GM23248 (cell line): ENCODE measurements at regions not wholly inside any gene's neighbourhood (a gene's known extent, or its start where the extent isn't known, plus 50 kb on each side); places are given as distances from the start of the nearest gene placed in this dataset.

ENCODE experiments used
- DNase-seq: peaks from one replicate; pipeline ENCODE4 v3.0.0-alpha.2; 2015
- H2AFZ ChIP-seq: fragments of 200-600 bp; sonication (generic); 2 replicates; pipeline ENCODE4 v1.6.1; 2016; ENCODE audit warnings: antibody characterized with exemption
- H3F3A ChIP-seq: fragments of 200-600 bp; sonication (generic); 2 replicates; pipeline ENCODE4 v1.6.1; 2016; ENCODE audit warnings: mild to moderate bottlenecking, antibody characterized with exemption, mixed run types; ENCODE audit not compliant: insufficient read depth
- H3K27ac ChIP-seq: fragments of 200-600 bp; sonication (generic); 2 replicates; pipeline ENCODE4 v1.5.1; 2016; ENCODE audit warnings: mild to moderate bottlenecking
- H3K27me3 ChIP-seq: fragments of 200-600 bp; sonication (generic); replicated peaks from 2 replicates; pipeline ENCODE4 v1.6.1; 2016; ENCODE audit warnings: mild to moderate bottlenecking; ENCODE audit not compliant: insufficient read depth
- H3K36me3 ChIP-seq: fragments of 200-600 bp; sonication (generic); 2 replicates; pipeline ENCODE4 v1.6.1; 2016; ENCODE audit warnings: low read depth, mild to moderate bottlenecking
- H3K4me1 ChIP-seq: fragments of 200-600 bp; sonication (generic); 2 replicates; pipeline ENCODE4 v1.6.1; 2016; ENCODE audit warnings: mild to moderate bottlenecking; ENCODE audit not compliant: insufficient read depth
- H3K4me2 ChIP-seq: fragments of 200-600 bp; sonication (generic); one replicate; pipeline ENCODE4 v1.6.1; 2016; ENCODE audit warnings: mild to moderate bottlenecking; ENCODE audit not compliant: unreplicated experiment
- H3K4me3 ChIP-seq: fragments of 200-600 bp; sonication (generic); 2 replicates; pipeline ENCODE4 v1.5.1; 2016; ENCODE audit warnings: mild to moderate bottlenecking
- H3K79me2 ChIP-seq: fragments of 200-600 bp; sonication (generic); 2 replicates; pipeline ENCODE4 v1.6.1; 2016; ENCODE audit warnings: mild to moderate bottlenecking; ENCODE audit not compliant: insufficient read depth
- H3K9ac ChIP-seq: fragments of 200-600 bp; sonication (generic); 2 replicates; pipeline ENCODE4 v1.6.1; 2016; ENCODE audit warnings: mild to moderate bottlenecking
- H3K9me2 ChIP-seq: fragments of 200-600 bp; sonication (generic); 2 replicates; pipeline ENCODE4 v1.6.1; 2016; ENCODE audit warnings: mixed run types, mild to moderate bottlenecking, moderate library complexity; ENCODE audit not compliant: insufficient read depth
- H3K9me3 ChIP-seq: fragments of 200-600 bp; sonication (generic); one replicate; pipeline ENCODE4 v1.6.1; 2017; ENCODE audit warnings: low read depth
- H4K20me1 ChIP-seq: fragments of 200-600 bp; sonication (generic); 2 replicates; pipeline ENCODE4 v1.6.0; 2016; ENCODE audit not compliant: insufficient read depth
- EZH2 ChIP-seq: fragments of 200-600 bp; sonication (generic); IDR thresholded peaks from 2 replicates; pipeline ENCODE4 v1.6.1; 2018; ENCODE audit warnings: antibody characterized with exemption, mild to moderate bottlenecking; ENCODE audit not compliant: insufficient read depth, poor library complexity, severe bottlenecking
- EZH2phosphoT487 ChIP-seq: fragments of 200-600 bp; sonication (generic); IDR thresholded peaks from 2 replicates; pipeline ENCODE4 v1.6.1; 2018; ENCODE audit warnings: antibody characterized with exemption, moderate library complexity, mild to moderate bottlenecking, low read depth; ENCODE audit not compliant: insufficient read depth
- WGBS, 2 experiments: methylation state at CpG; one replicate each; pipeline ENCODE4 v1.1.6; 2015 to 2017; ENCODE audit warnings: low lambda C conversion rate in 2 of 2, low coverage in 1 of 2; ENCODE audit errors: missing lambda C conversion rate in 2 of 2; 5-methylcytosine and 5-hydroxymethylcytosine counted together
- in situ Hi-C: fragments of 300-500 bp; cut with MboI; formaldehyde crosslinking; loops from 2 replicates; pipeline ENCODE4 v1.15.0; 2020

GRCh38 chr15:81819924-81820635, 225.7 kb downstream of the MEX3B start:
- H3K27me3 ChIP-seq = no peaks in the 10 kb centered on the region
- H3K4me1 ChIP-seq = no peaks in the 10 kb centered on the region
- H3F3A ChIP-seq = no peaks in the 10 kb centered on the region
- no peak overlapping the region for H2AFZ ChIP-seq
- H3K36me3 ChIP-seq = no peaks in the 10 kb centered on the region
- TF ChIP-seq EZH2 = no peak
- TF ChIP-seq EZH2phosphoT487 = no peak
- H4K20me1 ChIP-seq = no peaks in the 10 kb centered on the region
- H3K4me2 ChIP-seq = no peak overlapping the region
- in situ Hi-C loops = no loop called here
- no peaks in the 10 kb centered on the region for H3K9me3 ChIP-seq
- H3K27ac ChIP-seq = no peak overlapping the region
- 36 to 45% methylated on average over 5 of the region's 5 CpGs for WGBS, 2 experiments
- H3K9me2 ChIP-seq = no peaks in the 10 kb centered on the region
- H3K9ac ChIP-seq = no peak overlapping the region
- H3K4me3 ChIP-seq = no peak overlapping the region
- no peaks in the 10 kb centered on the region for H3K79me2 ChIP-seq
- no peak for DNase-seq

GRCh38 chr15:81814882-81815455, 230.8 kb downstream of the MEX3B start:
- Histone ChIP-seq H2AFZ (no peak overlapping the region), H3K36me3 (no peaks in the 10 kb centered on the region), H3K9me3 (no peaks in the 10 kb centered on the region), H3K4me2 (no peak overlapping the region), H3K79me2 (no peaks in the 10 kb centered on the region), H3K27ac (no peak overlapping the region), H3K4me1 (no peaks in the 10 kb centered on the region), H3K4me3 (no peak overlapping the region), H3K27me3 (peaks cover 14% of the 10 kb centered on the region; the same call in 1 of the 2 replicates), H4K20me1 (no peaks in the 10 kb centered on the region), H3F3A (no peaks in the 10 kb centered on the region), H3K9ac (no peak overlapping the region), H3K9me2 (no peaks in the 10 kb centered on the region)
- in situ Hi-C loops = no loop called here
- DNase-seq = no peak
- WGBS, 2 experiments = 60 to 68% methylated on average over 7 of the region's 7 CpGs
- TF ChIP-seq EZH2 (no peak), EZH2phosphoT487 (no peak)

- no peaks in the 10 kb centered on the region for H3F3A ChIP-seq
- H3K36me3 ChIP-seq = no peaks in the 10 kb centered on the region
- no peaks in the 10 kb centered on the region for H3K9me3 ChIP-seq
- TF ChIP-seq EZH2phosphoT487 (no peak), EZH2 (no peak)
- H3K4me3 ChIP-seq = no peak overlapping the region
- no peaks in the 10 kb centered on the region for H3K79me2 ChIP-seq
- no peaks in the 10 kb centered on the region for H3K4me1 ChIP-seq
- no peak overlapping the region for H2AFZ ChIP-seq
- peaks cover 14% of the 10 kb centered on the region; the same call in 1 of the 2 replicates for H3K27me3 ChIP-seq
- H3K4me2 ChIP-seq = no peak overlapping the region
- no peak for DNase-seq
- no peak overlapping the region for H3K9ac ChIP-seq
- 45 to 59% methylated on average over 3 of the region's 3 CpGs for WGBS, 2 experiments
- H3K27ac ChIP-seq = no peak overlapping the region
- H4K20me1 ChIP-seq = no peaks in the 10 kb centered on the region
- no peaks in the 10 kb centered on the region for H3K9me2 ChIP-seq
- in situ Hi-C loops = no loop called here
These were observed 232.6 kb downstream of the MEX3B start for GRCh38 chr15:81813215-81813614.

- Histone ChIP-seq H3K79me2 (no peaks in the 10 kb centered on the region), H2AFZ (no peak overlapping the region), H3K4me2 (no peak overlapping the region), H3K9me2 (no peaks in the 10 kb centered on the region), H3K27ac (no peak overlapping the region), H3F3A (no peaks in the 10 kb centered on the region), H3K9me3 (no peaks in the 10 kb centered on the region), H3K4me1 (no peaks in the 10 kb centered on the region), H3K4me3 (no peak overlapping the region), H3K36me3 (no peaks in the 10 kb centered on the region), H3K9ac (no peak overlapping the region), H3K27me3 (peaks cover 14% of the 10 kb centered on the region; the same call in 1 of the 2 replicates), H4K20me1 (no peaks in the 10 kb centered on the region)
- in situ Hi-C loops = no loop called here
- no peak for DNase-seq
- 0 to 1% methylated on average over 7 of the region's 7 CpGs for WGBS, 2 experiments
- TF ChIP-seq EZH2phosphoT487 (no peak), EZH2 (no peak)
These were observed 233.4 kb downstream of the MEX3B start for GRCh38 chr15:81812456-81812855.
